HG02798 (cell line): ENCODE measurements at regions not wholly inside any gene's neighbourhood (a gene's known extent, or its start where the extent isn't known, plus 50 kb on each side); places are given as distances from the start of the nearest gene placed in this dataset.

Experiments
- ATAC-seq: cut with Tn5 transposase; IDR thresholded peaks from one replicate; pipeline ENCODE4 v1.9.1; 2021; ENCODE audit warnings: mild to moderate bottlenecking; ENCODE audit not compliant: unreplicated experiment, poor library complexity

GRCh38 chr6:98640366-98640765, 194.0 kb upstream of the POU3F2 start:
- ATAC-seq: no peak

GRCh38 chr6:98641949-98642719, 192.2 kb upstream of the POU3F2 start:
- ATAC-seq: no peak

- no peak for ATAC-seq
Observed at GRCh38 chr6:98644063-98644462, 190.3 kb upstream of the POU3F2 start.

GRCh38 chr6:98648211-98648914, 186.0 kb upstream of the POU3F2 start:
- ATAC-seq: no peak

- ATAC-seq: no peak
Observed at GRCh38 chr6:98650941-98651340, 183.4 kb upstream of the POU3F2 start.

- no peak for ATAC-seq
Observed at GRCh38 chr6:98653179-98653578, 181.2 kb upstream of the POU3F2 start.

- no peak for ATAC-seq
Observed at GRCh38 chr6:98657764-98658163, 176.6 kb upstream of the POU3F2 start.

GRCh38 chr6:98669371-98669770, 165.0 kb upstream of the POU3F2 start:
- no peak for ATAC-seq

- no peak for ATAC-seq
Observed at GRCh38 chr6:98670045-98670746, 164.2 kb upstream of the POU3F2 start.

GRCh38 chr6:98672681-98673475, 161.5 kb upstream of the POU3F2 start:
- no peak for ATAC-seq

GRCh38 chr6:98678481-98678880, 155.9 kb upstream of the POU3F2 start:
- ATAC-seq: no peak

GRCh38 chr6:98686008-98686601, 148.3 kb upstream of the POU3F2 start:
- ATAC-seq: no peak

GRCh38 chr6:98687752-98688151, 146.6 kb upstream of the POU3F2 start:
- ATAC-seq: no peak

GRCh38 chr6:98695091-98695801, 139.1 kb upstream of the POU3F2 start:
- no peak for ATAC-seq

- no peak for ATAC-seq
Observed at GRCh38 chr6:98711380-98711779, 123.0 kb upstream of the POU3F2 start.

- ATAC-seq: no peak
Observed at GRCh38 chr6:98716341-98716740, 118.0 kb upstream of the POU3F2 start.

GRCh38 chr6:98717322-98717877, 117.0 kb upstream of the POU3F2 start:
- no peak for ATAC-seq

- no peak for ATAC-seq
Observed at GRCh38 chr6:98717988-98718387, 116.4 kb upstream of the POU3F2 start.

GRCh38 chr6:98724537-98724936, 109.8 kb upstream of the POU3F2 start:
- no peak for ATAC-seq
